Activated naive CD4-positive, alpha-beta T cell treated with anti-CD3 and anti-CD28 coated beads for 36 hours (primary cell): ENCODE measurements at regions not wholly inside any gene's neighbourhood (a gene's known extent, or its start where the extent isn't known, plus 50 kb on each side); places are given as distances from the start of the nearest gene placed in this dataset.
"Not testable (repeated sequence)": the region's sequence is repeated elsewhere in the genome, so short reads cannot be mapped to it uniquely, and the experiment has no call there.

Experiments
- CTCF ChIA-PET: fragments of 350-600 bp; sonication (Branson Sonifier 250); formaldehyde crosslinking; loops from one replicate; lab custom pipeline; 2021; ENCODE audit warnings: antibody characterized with exemption; lab: Charles Lee
- DNase-seq: peaks from one replicate; pipeline ENCODE4 v3.0.0-alpha.2; 2020
- H3K27ac Mint-ChIP-seq: one replicate; pipeline ENCODE4 v1.8.0; 2021; ENCODE audit warnings: mild to moderate bottlenecking, mixed read lengths
- H3K27me3 Mint-ChIP-seq: one replicate; pipeline ENCODE4 v1.8.0; 2021; ENCODE audit warnings: low read depth, mixed read lengths
- H3K36me3 Mint-ChIP-seq: one replicate; pipeline ENCODE4 v1.8.0; 2021; ENCODE audit warnings: low read depth, mixed read lengths
- H3K4me1 Mint-ChIP-seq: one replicate; pipeline ENCODE4 v1.8.0; 2021; ENCODE audit warnings: low read depth, mixed read lengths
- H3K4me3 Mint-ChIP-seq: one replicate; pipeline ENCODE4 v1.8.0; 2021; ENCODE audit warnings: mild to moderate bottlenecking, moderate library complexity, mixed read lengths
- H3K9me3 Mint-ChIP-seq: one replicate; pipeline ENCODE4 v1.8.0; 2021; ENCODE audit warnings: mixed read lengths
- intact Hi-C: fragments of 100-400 bp; cut with micrococcal nuclease; formaldehyde crosslinking; loops from one replicate; pipeline ENCODE4 v1.15.1; 2023

DNA sequence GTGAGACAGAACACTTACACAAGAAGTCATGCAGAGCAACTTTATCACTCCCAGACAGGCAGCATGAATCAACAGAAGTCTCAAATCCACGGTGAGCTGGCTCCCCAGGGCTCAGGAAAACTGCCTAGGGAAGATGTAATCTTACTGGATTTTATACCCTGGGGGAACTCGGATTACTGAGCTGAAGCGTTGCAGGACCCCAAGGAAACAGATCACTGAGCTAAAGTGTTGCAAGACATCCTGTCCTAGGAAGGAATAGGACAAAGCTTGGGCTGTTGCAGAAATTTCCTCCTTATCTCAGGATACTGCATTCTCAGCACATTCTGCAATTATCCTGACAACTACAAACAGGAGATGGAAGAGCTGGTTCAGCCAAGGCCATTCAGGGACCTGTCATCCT, 224.8 kb downstream of the TFAP2A start:
- Mint-ChIP-seq H3K4me3 (no peak overlapping the region), H3K4me1 (no peaks in the 10 kb centered on the region), H3K27me3 (peaks cover 2% of the 10 kb centered on the region), H3K9me3 (no peaks in the 10 kb centered on the region), H3K27ac (no peak overlapping the region), H3K36me3 (no peaks in the 10 kb centered on the region)
- no peak for DNase-seq
- intact Hi-C loops: no loop called here
- CTCF ChIA-PET: no interaction called here

DNA sequence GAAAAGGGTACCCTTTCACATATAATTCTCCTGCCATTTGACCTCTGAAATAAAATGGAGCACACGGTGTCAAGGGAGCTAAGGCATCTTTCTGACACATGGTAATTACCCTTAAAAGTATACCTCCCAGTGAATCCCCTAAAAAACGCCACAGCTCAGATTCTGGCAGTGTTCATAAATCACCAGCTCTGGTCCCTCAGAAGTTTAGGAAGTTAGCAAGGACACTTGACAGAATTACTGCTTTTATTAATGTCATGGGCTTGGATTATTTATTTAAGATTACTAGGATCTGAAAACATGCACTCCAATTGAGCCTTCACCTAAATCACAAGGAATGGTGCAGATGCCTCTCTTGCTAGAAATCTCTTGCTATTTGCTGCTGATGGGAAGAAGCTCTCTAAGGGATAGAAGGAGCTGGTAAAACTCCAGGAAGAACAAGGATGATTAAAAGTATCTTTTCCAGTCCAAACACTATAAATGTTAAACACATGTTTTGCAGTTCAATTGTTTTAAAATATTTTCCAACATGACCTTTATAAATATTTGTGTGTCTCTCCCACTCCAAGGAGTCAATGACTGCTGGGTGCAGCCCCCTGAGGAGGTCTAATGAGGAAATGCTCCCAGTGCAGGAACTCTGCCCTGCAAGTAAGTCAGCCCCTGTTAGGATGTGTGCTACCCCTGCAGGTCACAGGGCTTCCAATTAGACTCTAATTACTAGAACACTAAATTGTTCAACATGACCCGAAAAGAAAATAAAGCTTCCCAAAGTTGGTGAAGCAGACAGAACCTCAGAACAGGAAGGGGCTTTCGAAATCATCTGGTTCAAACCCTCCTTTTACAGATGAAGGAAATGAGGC, 230.3 kb downstream of the TFAP2A start:
- Mint-ChIP-seq H3K36me3 (no peaks in the 10 kb centered on the region), H3K4me3 (no peak overlapping the region), H3K4me1 (no peaks in the 10 kb centered on the region), H3K27ac (no peak overlapping the region), H3K27me3 (peaks cover 2% of the 10 kb centered on the region), H3K9me3 (no peaks in the 10 kb centered on the region)
- intact Hi-C loops: no loop called here
- no peak for DNase-seq
- CTCF ChIA-PET: interaction anchor here (0.8 kb wide), 1 partner anchor 35 kb away, joined by 3 read pairs; no protein-coding TSS in a partner anchor

- Mint-ChIP-seq H3K4me1 (no peaks in the 10 kb centered on the region), H3K4me3 (no peak overlapping the region), H3K36me3 (no peaks in the 10 kb centered on the region), H3K9me3 (peaks cover 2% of the 10 kb centered on the region), H3K27ac (no peak overlapping the region), H3K27me3 (no peaks in the 10 kb centered on the region)
- intact Hi-C loops: no loop called here
- CTCF ChIA-PET: no interaction called here
- no peak for DNase-seq
Observed at GRCh38 chr6:10180138-10181074, 234.5 kb downstream of the TFAP2A start.

DNA sequence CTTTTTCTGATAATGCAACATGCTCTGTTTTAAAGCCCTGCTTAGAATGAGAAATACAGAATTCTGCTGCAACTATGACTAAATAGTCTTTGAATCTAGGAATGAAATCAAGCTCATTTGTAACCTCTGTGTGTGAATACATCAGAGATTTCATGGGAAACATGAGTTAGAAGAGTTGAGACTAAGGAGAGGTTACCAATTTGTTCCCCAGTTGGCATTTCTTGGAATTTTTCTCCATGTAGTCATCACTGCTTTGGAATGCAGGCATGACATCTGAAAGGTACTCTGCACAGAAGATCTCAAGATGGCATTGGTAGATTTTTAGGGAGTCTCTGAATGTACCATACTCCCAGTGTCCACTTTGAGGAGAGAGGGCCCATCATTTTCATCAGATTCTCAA, 237.2 kb downstream of the TFAP2A start:
- Mint-ChIP-seq H3K9me3 (peaks cover 2% of the 10 kb centered on the region), H3K4me1 (no peaks in the 10 kb centered on the region)
- CTCF ChIA-PET: no interaction called here

GRCh38 chr6:10175362-10175761, 239.5 kb downstream of the TFAP2A start:
- no peaks in the 10 kb centered on the region for H3K27me3 Mint-ChIP-seq
- H3K9me3 Mint-ChIP-seq: peaks cover 5% of the 10 kb centered on the region
- H3K36me3 Mint-ChIP-seq: peaks cover 2% of the 10 kb centered on the region
- no peak overlapping the region for H3K4me3 Mint-ChIP-seq
- intact Hi-C loops: no loop called here
- DNase-seq: no peak
- CTCF ChIA-PET: no interaction called here
- no peak overlapping the region for H3K27ac Mint-ChIP-seq
- no peaks in the 10 kb centered on the region for H3K4me1 Mint-ChIP-seq

More for the DNA sequence above, 237.2 kb downstream of the TFAP2A start:
- intact Hi-C loops: no loop called here
- no peaks in the 10 kb centered on the region for H3K27me3 Mint-ChIP-seq
- no peak overlapping the region for H3K4me3 Mint-ChIP-seq
- no peaks in the 10 kb centered on the region for H3K36me3 Mint-ChIP-seq
- DNase-seq: no peak
- no peak overlapping the region for H3K27ac Mint-ChIP-seq

DNA sequence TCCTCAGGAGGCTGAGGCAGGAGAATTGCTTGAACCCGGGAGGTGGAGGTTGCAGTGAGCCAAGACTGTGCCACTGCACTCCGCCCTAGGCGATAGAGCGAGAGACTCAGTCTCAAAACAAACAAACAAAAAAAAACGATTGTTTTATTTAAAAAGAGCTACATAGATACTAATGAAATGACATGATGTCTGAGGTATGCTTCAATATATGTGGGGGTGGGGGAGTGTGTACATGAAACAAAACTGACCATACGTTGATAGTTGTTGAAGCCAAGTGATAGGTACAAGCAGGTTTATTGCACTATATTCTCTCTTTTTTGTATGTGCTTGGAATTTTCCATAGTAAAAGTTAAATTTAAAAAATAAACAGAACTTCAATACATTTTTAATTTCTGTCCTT, 240.1 kb downstream of the TFAP2A start:
- intact Hi-C loops: no loop called here
- peaks cover 5% of the 10 kb centered on the region for H3K9me3 Mint-ChIP-seq
- H3K4me3 Mint-ChIP-seq: no peak overlapping the region
- no peaks in the 10 kb centered on the region for H3K27me3 Mint-ChIP-seq
- H3K36me3 Mint-ChIP-seq: peaks cover 2% of the 10 kb centered on the region
- CTCF ChIA-PET: no interaction called here
- H3K27ac Mint-ChIP-seq: no peak overlapping the region
- no peak for DNase-seq
- no peaks in the 10 kb centered on the region for H3K4me1 Mint-ChIP-seq

DNA sequence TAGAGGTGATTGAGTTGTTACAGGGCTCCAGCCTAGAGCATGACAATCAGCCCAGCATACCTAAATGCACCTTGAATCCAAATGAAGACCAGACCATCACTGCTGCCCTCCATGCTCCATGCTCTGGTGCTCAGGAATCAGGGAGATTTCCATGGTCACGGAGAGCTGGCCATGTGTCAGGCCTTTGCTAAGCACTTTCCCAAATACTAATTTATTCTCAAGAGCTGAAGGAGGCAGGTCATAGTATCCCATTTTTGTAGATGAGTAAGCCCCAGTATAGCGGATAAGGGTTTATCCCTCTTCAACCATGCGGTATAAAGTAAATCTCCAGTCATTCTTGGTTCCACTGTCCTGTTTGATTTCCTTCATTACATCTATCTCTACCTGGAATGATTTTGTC, 240.8 kb downstream of the TFAP2A start:
- H3K27me3 Mint-ChIP-seq: no peaks in the 10 kb centered on the region
- DNase-seq: no peak
- H3K27ac Mint-ChIP-seq: no peak overlapping the region
- CTCF ChIA-PET: no interaction called here
- peaks cover 5% of the 10 kb centered on the region for H3K9me3 Mint-ChIP-seq
- H3K4me1 Mint-ChIP-seq: no peaks in the 10 kb centered on the region
- intact Hi-C loops: no loop called here
- H3K4me3 Mint-ChIP-seq: no peak overlapping the region
- H3K36me3 Mint-ChIP-seq: peaks cover 2% of the 10 kb centered on the region

DNA sequence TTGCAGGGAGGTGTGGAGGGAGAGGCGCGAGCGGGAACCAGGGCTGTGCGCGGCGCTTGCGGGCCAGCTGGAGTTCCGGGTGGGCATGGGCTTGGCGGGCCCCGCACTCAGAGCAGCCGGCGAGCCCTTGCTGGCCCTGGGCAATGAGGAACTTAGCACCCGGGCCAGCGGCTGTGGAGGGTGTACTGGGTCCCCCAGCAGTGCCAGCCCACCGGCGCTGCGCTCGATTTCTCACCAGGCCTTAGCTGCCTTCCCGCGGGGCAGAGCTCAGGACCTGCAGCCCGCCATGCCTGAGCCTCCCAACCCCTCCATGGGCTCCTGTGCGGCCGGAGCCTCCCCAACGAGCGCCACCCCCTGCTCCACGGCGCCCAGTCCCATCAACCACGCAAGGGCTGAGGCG, 243.2 kb downstream of the TFAP2A start:
- CTCF ChIA-PET, H3K4me1 Mint-ChIP-seq, H3K4me3 Mint-ChIP-seq, H3K27ac Mint-ChIP-seq, H3K9me3 Mint-ChIP-seq, H3K36me3 Mint-ChIP-seq, DNase-seq, intact Hi-C loops, H3K27me3 Mint-ChIP-seq: not testable (repeated sequence)

- Mint-ChIP-seq H3K4me3 (no peak overlapping the region), H3K9me3 (peaks cover 3% of the 10 kb centered on the region), H3K4me1 (no peaks in the 10 kb centered on the region), H3K36me3 (peaks cover 2% of the 10 kb centered on the region), H3K27me3 (no peaks in the 10 kb centered on the region), H3K27ac (no peak overlapping the region)
- intact Hi-C loops: no loop called here
- no peak for DNase-seq
- CTCF ChIA-PET: no interaction called here
Observed at GRCh38 chr6:10170816-10171215, 244.1 kb downstream of the TFAP2A start.

GRCh38 chr6:10166031-10166430, 248.8 kb downstream of the TFAP2A start:
- CTCF ChIA-PET: no interaction called here
- DNase-seq: no peak
- peaks cover under 1% of the 10 kb centered on the region for H3K9me3 Mint-ChIP-seq
- intact Hi-C loops: no loop called here
- no peaks in the 10 kb centered on the region for H3K27me3 Mint-ChIP-seq
- H3K27ac Mint-ChIP-seq: no peak overlapping the region
- H3K36me3 Mint-ChIP-seq: no peaks in the 10 kb centered on the region
- H3K4me1 Mint-ChIP-seq: no peaks in the 10 kb centered on the region
- H3K4me3 Mint-ChIP-seq: no peak overlapping the region

GRCh38 chr6:10163203-10163962, 251.5 kb downstream of the TFAP2A start:
- Mint-ChIP-seq H3K27me3 (no peaks in the 10 kb centered on the region), H3K27ac (no peak overlapping the region), H3K36me3 (no peaks in the 10 kb centered on the region), H3K4me3 (no peak overlapping the region), H3K4me1 (no peaks in the 10 kb centered on the region), H3K9me3 (no peaks in the 10 kb centered on the region)
- no peak for DNase-seq
- intact Hi-C loops: no loop called here
- CTCF ChIA-PET: no interaction called here

DNA sequence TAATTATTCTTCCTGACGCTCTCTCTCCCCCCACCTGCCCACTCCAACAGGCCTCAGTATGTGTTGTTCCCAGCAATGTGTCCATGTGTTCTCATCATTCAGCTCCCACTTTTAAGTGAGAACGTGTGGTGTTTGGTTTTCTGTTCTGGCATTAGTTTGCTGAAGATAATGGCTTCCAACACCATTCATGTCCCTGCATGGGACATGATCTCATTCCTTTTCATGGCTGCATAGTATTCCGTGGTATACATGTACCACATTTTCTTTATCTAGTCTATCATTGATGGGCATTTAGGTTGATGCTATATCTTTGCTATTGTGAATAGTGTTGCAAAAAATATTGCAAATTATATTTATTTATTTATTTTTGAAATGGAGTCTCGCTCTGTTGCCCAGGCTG, 258.0 kb downstream of the TFAP2A start:
- H3K36me3 Mint-ChIP-seq: no peaks in the 10 kb centered on the region
- no peak overlapping the region for H3K27ac Mint-ChIP-seq
- intact Hi-C loops: no loop called here
- no peaks in the 10 kb centered on the region for H3K9me3 Mint-ChIP-seq
- no peak for DNase-seq
- H3K4me3 Mint-ChIP-seq: no peak overlapping the region
- no peaks in the 10 kb centered on the region for H3K4me1 Mint-ChIP-seq
- CTCF ChIA-PET: no interaction called here
- peaks cover 1% of the 10 kb centered on the region for H3K27me3 Mint-ChIP-seq
